Gastrocnemius medialis (tissue), 4 donors: ENCODE measurements at regions not wholly inside any gene's neighbourhood (a gene's known extent, or its start where the extent isn't known, plus 50 kb on each side); places are given as distances from the start of the nearest gene placed in this dataset.
A peak's percentile ranks its signal among the peaks of the same experiment; 100 is the strongest.

ENCODE experiments used
- ATAC-seq, 2 donors: fragments of 150-250 bp; one replicate each; pipeline ENCODE4 v1.9.1; 2016
- DNase-seq, 2 donors: peaks; one replicate each; pipeline ENCODE4 v3.0.0-alpha.2; 2019
- H3K27ac ChIP-seq, 4 donors: fragments of 200-600 bp; sonication (generic); 1 replicate in 1 of 4; 2 replicates in 3 of 4; pipeline ENCODE4 v1.5.1; 2016 to 2018; ENCODE audit warnings: mild to moderate bottlenecking in 2 of 4, moderate library complexity in 1 of 4
- H3K27me3 ChIP-seq, 3 donors: fragments of 200-600 bp; sonication (generic) in 2 of 3; 1 replicate in 1 of 3; 2 replicates in 2 of 3; pipeline versions ENCODE4 v1.5.1 to v1.6.0; 2016 to 2019; ENCODE audit warnings: mild to moderate bottlenecking in 1 of 3, moderate library complexity in 1 of 3
- H3K36me3 ChIP-seq, 2 donors: fragments of 200-600 bp; sonication (generic) in 1 of 2; one replicate each; pipeline ENCODE4 v1.5.1; 2017 to 2018
- H3K4me1 ChIP-seq, 2 donors: fragments of 200-600 bp; sonication (generic) in 1 of 2; one replicate each; pipeline ENCODE4 v1.5.1; 2016 to 2017; ENCODE audit warnings: mild to moderate bottlenecking in 2 of 2
- H3K4me3 ChIP-seq, 4 donors: fragments of 200-600 bp; sonication (generic) in 3 of 4; 1 replicate in 1 of 4; 2 replicates in 3 of 4; pipeline ENCODE4 v1.5.1; 2016 to 2019; ENCODE audit warnings: mild to moderate bottlenecking in 2 of 4
- H3K9me3 ChIP-seq, 3 donors: fragments of 200-600 bp; sonication (generic) in 2 of 3; 1 replicate in 1 of 3; 2 replicates in 2 of 3; pipeline ENCODE4 v1.5.1; 2016 to 2019
- POLR2A ChIP-seq, 2 donors: fragments of 450-650 bp; IDR thresholded peaks; one replicate each; pipeline ENCODE4 v1.6.1; 2017; ENCODE audit warnings: antibody characterized with exemption in 2 of 2, mild to moderate bottlenecking in 2 of 2, moderate library complexity in 2 of 2
- in situ Hi-C, 4 donors: fragments of 200-750 bp; cut with MboI; loops; one replicate each; pipeline versions ENCODE4 v1.15.0 to v1.8.0; 2017; ENCODE audit warnings: low sequenced_read_pairs in 4 of 4
- intact Hi-C: fragments of 100-400 bp; cut with DNase I; formaldehyde crosslinking; loops from one replicate; pipeline ENCODE4 v1.15.1; 2023; ENCODE audit warnings: low total_unique reads
- TF ChIP-seq, protein P1 (sequence below), 5 experiments: fragments of 450-650 bp in 3 of 5; fragments of 200-600 bp in 2 of 5; sonication (generic) in 2 of 5; IDR thresholded peaks in 4 of 5; conservative IDR thresholded peaks in 1 of 5; 1 replicate in 4 of 5; 2 replicates in 1 of 5; pipeline ENCODE4 v1.5.1; 2016 to 2019; ENCODE audit warnings: antibody characterized with exemption in 5 of 5, mild to moderate bottlenecking in 3 of 5, moderate library complexity in 3 of 5

DNA sequence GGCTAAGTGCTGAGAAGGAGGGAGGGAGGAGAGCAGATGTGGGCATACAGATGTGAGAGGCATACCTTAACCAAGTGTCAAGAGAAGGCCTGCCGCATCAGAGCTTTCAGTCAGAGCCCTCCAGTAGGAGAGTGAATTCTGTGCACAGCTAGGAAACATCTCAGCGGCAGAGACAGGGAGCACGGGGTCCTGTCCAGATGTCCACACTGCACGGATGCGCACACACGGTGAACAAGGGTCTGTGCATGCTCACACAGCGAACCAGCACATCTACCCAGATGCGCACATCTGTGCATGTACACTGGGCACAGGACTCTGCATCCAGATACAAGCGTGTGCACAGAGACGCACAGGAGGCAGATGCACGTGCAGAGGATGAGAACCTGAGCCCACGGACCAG, 778.0 kb downstream of the BRD1 start:
- TF ChIP-seq POLR2A (IDR thresholded peaks at IDR 0.05): no peak
- TF ChIP-seq, protein P1, sequence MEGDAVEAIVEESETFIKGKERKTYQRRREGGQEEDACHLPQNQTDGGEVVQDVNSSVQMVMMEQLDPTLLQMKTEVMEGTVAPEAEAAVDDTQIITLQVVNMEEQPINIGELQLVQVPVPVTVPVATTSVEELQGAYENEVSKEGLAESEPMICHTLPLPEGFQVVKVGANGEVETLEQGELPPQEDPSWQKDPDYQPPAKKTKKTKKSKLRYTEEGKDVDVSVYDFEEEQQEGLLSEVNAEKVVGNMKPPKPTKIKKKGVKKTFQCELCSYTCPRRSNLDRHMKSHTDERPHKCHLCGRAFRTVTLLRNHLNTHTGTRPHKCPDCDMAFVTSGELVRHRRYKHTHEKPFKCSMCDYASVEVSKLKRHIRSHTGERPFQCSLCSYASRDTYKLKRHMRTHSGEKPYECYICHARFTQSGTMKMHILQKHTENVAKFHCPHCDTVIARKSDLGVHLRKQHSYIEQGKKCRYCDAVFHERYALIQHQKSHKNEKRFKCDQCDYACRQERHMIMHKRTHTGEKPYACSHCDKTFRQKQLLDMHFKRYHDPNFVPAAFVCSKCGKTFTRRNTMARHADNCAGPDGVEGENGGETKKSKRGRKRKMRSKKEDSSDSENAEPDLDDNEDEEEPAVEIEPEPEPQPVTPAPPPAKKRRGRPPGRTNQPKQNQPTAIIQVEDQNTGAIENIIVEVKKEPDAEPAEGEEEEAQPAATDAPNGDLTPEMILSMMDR (IDR thresholded peaks at IDR 0.05 in 4 of 5, conservative IDR thresholded peaks at IDR 0.05 in 1 of 5): no peak
- Histone ChIP-seq H3K4me3 (no peak overlapping the region), H3K27me3 (peaks cover 0 to 10% (median 0%) of the 10 kb centered on the region in 3 donors), H3K36me3 (no peaks in the 10 kb centered on the region), H3K9me3 (no peaks in the 10 kb centered on the region), H3K27ac (no peak overlapping the region), H3K4me1 (no peaks in the 10 kb centered on the region)
- in situ Hi-C loops (no loop called here), intact Hi-C loops (no loop called here)
- ATAC-seq (no peak), DNase-seq (no peak)

DNA sequence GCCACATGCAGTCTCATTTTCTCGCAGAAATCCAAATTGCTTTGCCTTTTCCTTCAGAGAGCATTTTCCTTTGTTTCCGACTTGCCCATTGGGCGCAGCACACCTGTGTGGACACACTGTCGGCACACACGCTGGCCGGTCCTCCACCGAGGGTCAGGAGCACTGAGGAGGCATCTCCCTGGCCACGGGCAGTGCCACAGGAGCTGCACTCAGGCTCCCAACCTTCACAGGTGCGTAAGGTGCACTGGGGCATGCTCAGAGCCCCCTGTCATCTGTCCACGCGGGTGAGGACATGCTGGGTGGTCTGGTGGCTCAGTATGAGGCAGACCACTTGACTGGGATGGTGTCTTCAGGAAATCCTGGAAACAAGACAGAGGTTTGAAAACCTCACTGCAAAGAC, 779.1 kb downstream of the BRD1 start:
- H3K27me3 ChIP-seq: peaks cover 0 to 8% (median 0%) of the 10 kb centered on the region in 3 donors
- H3K4me3 ChIP-seq: no peak overlapping the region
- TF ChIP-seq POLR2A (IDR thresholded peaks at IDR 0.05): no peak
- TF ChIP-seq, protein P1 (IDR thresholded peaks at IDR 0.05 in 4 of 5, conservative IDR thresholded peaks at IDR 0.05 in 1 of 5): no peak
- no peaks in the 10 kb centered on the region for H3K9me3 ChIP-seq
- intact Hi-C loops: no loop called here
- DNase-seq: no peak
- no peak for ATAC-seq
- no peaks in the 10 kb centered on the region for H3K36me3 ChIP-seq
- no peaks in the 10 kb centered on the region for H3K4me1 ChIP-seq
- in situ Hi-C loops: no loop called here
- no peak overlapping the region for H3K27ac ChIP-seq

DNA sequence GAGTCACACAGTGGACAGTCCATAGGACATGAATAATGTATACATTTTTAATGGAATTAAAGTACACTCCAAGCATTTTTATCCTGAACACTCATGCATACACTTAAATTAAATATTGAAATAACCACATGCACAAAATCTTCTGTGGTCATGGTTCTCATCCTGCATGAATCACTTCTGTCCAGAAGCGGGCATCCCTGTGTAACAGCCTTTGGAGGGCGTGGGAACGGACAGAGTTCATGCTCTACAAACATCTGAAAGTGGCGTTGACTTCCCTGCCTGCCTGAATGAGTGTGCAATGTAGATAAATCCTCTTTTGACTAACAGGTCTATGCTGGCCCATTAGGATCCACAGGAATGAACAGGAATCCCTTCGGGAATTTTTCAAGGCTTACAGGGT, 780.2 kb downstream of the BRD1 start:
- intact Hi-C loops (no loop called here), in situ Hi-C loops (no loop called here)
- Histone ChIP-seq H3K27ac (no peak overlapping the region), H3K4me3 (no peak overlapping the region), H3K27me3 (peaks cover 0 to 8% (median 0%) of the 10 kb centered on the region in 3 donors), H3K36me3 (no peaks in the 10 kb centered on the region), H3K4me1 (no peaks in the 10 kb centered on the region), H3K9me3 (no peaks in the 10 kb centered on the region)
- ATAC-seq (no peak), DNase-seq (no peak)
- TF ChIP-seq, protein P1 (IDR thresholded peaks at IDR 0.05 in 4 of 5, conservative IDR thresholded peaks at IDR 0.05 in 1 of 5): no peak

DNA sequence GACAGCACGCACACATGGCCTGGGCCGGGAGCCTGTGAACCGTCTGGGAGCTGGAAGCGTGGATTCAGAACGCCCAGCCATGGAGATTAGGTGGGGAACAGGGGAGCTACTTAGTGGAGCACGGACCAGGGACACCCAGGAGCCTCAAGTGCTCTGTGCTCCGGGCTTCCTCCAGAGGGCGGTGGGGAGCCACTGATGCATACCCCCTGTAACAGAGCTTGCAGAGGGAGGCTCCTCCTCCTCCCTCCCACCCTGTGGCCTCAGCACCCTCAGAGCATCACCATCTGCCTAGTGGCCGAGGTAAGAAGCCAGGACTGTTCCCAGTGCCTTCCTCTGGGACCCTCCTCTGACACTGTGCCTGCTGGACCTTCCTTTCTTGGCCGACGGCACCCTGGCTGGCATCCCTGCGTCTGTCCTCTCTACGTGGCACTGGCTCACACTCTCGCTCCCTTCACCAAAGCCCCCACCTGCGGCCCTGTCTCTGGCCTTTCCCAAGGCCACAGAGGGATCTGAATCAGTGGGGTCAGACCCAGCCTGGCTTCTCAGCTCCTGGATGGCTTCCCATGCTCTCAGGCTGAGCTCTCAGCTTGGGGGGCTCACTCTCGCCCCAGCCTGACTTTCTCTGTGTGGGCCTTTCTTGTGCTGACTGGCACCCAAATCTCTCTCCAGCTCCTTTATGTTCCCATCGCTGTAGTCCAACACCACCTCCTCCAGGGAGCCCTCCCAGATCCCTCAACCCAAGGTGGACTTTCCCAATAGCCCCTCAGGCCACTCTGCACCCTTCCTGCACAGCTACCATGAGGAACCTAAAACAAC, 780.9 kb downstream of the BRD1 start:
- ATAC-seq (no peak), DNase-seq (no peak)
- Histone ChIP-seq H3K36me3 (no peaks in the 10 kb centered on the region), H3K4me3 (no peak overlapping the region), H3K27me3 (peaks cover 0 to 8% (median 0%) of the 10 kb centered on the region in 3 donors), H3K27ac (no peak overlapping the region), H3K4me1 (no peaks in the 10 kb centered on the region), H3K9me3 (no peaks in the 10 kb centered on the region)
- no peak for TF ChIP-seq POLR2A (IDR thresholded peaks at IDR 0.05)
- TF ChIP-seq, protein P1 (IDR thresholded peaks at IDR 0.05 in 4 of 5, conservative IDR thresholded peaks at IDR 0.05 in 1 of 5): peak in 2 of 5 experiments; percentile 8 to 11
- intact Hi-C loops (no loop called here), in situ Hi-C loops (no loop called here)
